ENCODE measurements at regions not wholly inside any gene's neighbourhood (a gene's known extent, or its start where the extent isn't known, plus 50 kb on each side); places are given as distances from the start of the nearest gene placed in this dataset.
A peak's percentile ranks its signal among the peaks of the same experiment; 100 is the strongest.

DNA sequence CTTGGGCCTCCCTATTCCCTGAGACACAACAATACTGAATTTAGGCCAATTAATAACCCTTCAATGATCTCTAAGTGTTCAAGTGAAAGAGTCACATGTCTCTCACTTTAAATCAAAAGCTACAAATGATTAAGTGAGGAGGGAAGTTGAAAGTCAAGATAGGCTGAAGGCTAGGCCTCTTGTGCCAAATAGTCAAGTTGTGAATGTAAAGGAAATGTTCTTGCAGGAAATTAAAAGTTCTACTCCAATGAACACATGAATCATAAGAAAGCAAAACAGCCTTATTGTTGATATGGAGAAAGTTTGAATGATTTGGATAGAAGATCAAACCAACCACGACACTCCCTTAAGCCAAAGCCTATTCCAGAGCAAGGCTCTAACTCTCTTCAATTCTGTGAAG, 286.9 kb downstream of the MEIS1 start:
- DNase-seq: no peak

DNA sequence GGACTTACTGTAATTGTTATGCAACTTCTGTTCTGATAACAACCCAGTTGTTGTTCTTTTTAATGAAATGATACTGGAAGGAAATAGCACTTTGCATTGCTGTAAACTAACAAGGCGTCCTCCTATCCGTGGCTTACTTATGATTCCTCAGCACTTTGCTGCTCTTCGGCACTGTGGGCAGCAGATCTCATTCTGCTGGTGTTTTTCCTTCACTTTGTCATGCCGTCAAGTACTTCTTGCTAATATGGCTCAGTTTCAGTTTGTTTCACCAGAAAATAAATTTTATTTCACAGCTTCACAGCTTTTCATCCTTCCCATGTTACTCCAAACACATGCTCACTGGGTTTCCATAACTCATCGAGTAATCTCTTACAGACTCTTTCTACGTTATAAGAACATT, 289.3 kb downstream of the MEIS1 start:
- DNase-seq: no peak

DNA sequence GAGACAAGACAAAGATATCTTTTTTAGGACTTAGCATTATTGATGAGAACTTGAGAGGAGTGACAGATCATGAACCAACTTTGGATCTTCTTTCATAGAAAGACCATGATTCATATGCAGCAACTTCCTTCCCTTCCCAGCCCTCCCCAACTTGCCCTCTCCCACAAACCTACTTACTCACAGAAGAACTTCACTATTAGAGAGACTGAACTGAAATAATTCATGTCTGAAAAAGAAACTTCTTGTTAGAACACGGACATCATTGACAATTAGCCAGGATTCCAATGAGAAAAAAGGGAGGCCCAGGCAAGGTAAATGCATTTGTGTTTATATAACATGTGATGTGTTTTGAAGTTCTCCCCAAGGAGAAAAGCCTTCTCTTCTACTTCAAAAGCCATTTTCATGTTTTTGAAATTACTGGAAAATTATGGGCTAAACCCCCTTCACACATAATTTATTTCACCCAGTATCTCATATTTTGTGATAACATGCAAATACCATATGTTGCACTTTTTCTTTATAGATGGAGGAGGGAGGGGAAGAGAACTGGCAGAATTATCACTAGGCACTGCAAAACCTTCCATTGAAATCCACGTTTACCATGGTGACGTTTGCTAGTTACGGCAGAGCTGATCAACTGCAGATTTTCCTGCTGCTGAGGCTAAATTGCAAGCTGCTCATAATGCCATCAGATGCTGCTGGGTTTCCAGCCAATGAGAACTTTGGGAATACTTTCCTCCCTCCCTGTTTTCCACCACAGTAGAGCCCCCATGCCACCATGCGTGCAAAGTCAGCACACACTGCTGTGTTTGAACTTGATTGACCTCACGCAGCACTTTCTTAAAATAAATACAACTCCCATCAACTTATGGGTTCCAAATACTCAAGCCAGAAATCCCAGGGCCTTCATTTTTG, 294.7 kb downstream of the MEIS1 start:
- DNase-seq: no peak

DNA sequence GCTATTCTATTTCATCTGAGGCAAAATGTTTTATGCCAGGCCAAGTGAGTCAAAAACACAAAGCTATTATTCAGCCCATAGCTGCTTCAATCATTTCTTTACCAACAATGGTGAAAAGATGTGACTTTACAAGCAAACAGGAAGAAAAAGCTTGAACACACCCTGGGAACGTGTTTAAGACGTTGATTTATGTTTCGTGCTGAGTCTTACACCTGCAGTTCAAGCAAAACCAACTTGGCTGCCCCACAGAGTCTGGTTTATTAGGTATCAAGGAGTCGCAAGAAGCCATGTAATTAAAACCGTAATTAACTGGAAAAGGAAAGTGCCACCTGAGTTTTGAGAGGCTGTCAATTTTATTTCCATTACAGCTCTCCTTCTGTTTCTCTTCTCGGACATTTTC, 295.5 kb downstream of the MEIS1 start:
- no peak for DNase-seq

DNA sequence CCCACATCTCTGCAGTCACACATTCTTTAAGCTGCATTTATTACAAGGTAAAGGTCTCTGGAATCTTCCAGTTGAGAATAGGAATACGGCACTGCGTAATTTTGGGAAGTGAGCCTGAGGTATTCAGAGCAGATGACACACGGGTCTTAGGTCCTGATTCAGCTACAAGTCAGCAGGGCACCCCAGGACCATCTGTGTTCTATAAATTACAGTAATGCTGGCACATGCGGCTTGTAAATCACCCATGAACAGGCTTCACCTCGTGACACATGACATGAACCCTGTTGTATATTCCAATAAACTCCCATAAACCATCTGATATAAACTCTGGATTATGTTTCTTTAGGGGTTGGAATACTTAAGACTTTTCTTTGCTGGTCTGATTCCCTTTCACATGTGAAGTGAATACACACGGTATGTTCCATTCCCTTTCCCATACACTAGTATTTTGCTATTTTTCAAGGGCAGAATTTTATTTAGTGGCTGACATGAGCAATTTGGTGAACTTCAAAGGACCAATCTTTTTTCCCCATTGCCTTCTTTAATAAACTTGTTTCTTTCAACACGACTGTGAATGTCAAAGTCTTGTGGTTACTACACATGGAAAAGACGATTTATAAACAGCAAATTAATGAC, 298.6 kb downstream of the MEIS1 start:
- no peak for DNase-seq

DNA sequence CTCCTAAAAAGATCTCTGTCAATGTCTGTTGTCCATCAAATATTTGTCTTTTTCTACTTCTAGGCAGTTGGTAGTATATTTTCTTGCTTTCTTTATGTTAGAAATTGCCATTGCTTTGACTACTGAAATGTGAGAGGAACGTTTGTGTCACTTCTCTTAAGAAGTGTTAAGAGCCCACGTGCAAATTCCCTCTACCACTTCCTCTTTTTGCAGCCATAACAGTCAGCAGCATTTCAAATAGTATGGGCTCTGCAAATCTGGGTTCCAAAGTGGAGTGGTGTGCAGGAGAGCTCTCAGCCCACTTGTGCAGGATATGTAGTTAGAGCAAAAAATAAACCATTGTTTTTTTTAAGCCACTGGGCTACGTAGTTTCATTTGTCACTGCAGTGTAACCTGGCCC, 314.0 kb downstream of the MEIS1 start:
- peak; percentile 89 for DNase-seq

DNA sequence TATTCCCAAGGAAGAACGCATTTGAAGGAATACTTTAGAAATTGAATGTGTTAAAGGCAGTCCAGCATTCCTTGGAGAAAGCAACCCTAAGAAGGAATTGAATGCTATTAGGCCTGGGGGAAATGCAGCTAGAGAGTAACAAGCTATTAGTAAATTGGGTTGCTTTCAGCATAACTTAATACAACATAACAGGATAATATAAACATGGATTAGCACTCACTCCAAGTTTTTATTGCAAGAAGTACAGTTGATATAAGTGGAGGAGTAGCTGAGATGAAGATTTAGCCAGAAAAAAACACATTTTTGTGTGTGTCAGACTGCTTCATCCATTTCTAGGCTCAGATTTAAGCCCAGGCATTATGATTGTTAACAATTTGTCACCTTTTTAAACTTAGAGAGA, 314.6 kb downstream of the MEIS1 start:
- DNase-seq: no peak

DNA sequence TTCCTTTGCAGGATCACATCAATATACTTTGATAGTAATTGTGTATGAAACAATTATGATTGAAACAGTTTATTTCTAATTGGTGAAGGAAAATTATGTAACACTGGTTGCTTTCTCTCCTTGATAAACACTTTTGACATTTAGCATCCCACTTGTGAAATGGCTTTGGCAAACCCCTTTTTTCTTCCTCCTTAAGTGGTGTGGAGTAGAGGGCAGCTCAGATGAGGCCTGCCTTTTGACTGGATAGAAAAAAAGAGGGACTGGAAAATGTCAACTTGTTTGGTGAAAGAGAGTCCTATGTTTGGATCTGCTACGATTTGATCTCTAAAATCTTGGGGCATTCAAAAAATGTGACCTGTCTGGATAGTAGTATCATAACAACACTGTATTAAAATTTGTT, 318.3 kb downstream of the MEIS1 start:
- DNase-seq: no peak

DNA sequence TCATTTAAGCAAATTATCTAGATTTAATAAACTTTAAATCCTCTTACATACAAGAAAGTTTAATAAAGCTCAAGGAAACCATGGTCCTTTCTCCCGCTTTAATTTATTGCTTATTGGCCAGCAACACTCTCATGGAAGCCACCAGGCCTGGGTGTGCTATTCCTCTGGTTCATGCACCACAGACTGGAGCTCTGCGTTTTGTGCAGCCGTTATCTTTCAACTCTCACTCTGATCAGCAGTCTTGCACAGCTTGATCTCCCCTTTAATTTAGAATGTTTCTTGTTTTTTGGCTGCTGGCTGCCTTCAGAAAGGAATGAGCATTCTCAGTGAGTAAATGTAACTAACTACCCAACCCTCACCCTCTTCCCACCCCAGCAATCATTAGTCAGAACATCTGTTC, 318.7 kb downstream of the MEIS1 start:
- DNase-seq: no peak

DNA sequence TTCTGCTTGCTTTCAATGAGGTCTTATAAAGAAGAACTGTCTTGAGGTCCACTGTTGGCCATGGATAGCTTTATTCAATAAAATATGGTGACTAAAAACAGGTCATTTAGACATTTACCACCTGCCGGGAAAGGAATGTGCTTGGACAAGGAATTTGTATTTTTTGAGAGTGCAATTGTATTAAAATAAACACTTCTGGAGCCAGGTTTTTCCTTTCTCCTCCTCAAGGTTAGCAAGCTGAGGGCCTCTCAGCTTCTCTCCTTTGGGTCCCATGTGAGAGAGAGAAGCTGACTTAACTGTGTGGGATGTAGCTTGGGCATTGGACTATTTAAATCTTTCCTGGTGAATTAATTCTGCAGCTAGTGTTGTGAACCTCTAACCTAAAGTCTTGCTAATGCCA, 321.0 kb downstream of the MEIS1 start:
- DNase-seq: no peak

DNA sequence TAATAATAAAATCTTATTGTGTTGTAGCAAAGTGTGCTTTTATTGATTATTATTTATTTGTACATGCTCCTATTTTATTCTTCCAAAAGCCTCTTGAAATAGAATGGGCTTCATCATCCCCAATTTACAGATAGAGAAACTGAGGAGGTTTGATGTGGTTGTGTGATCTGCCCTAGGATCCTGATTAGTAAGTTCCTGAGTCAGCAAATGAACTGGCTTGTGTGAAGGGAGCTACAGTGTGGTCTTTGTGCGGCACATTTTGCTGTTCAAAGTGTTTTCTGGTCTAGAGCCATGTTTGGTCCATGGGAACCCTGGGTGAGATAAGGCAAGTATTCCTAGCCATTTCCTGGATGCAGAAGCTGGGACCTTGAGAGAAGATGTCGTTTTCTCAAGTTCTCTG, 326.9 kb downstream of the MEIS1 start:
- DNase-seq: no peak

DNA sequence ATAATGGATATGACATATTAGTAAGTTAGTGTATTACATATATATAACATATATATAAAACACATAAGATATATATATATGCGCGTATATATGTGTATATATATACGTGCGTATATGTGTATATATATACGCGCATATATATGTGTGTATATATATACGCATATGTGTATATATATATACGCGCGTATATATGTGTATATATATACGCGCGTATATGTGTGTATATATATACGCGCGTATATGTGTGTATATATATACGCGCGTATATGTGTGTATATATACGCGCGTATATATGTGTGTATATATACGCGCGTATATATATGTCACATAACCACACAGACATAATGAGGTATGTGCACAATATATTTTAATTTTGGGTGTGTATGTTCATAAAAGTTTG, 327.8 kb downstream of the MEIS1 start:
- no peak for DNase-seq

DNA sequence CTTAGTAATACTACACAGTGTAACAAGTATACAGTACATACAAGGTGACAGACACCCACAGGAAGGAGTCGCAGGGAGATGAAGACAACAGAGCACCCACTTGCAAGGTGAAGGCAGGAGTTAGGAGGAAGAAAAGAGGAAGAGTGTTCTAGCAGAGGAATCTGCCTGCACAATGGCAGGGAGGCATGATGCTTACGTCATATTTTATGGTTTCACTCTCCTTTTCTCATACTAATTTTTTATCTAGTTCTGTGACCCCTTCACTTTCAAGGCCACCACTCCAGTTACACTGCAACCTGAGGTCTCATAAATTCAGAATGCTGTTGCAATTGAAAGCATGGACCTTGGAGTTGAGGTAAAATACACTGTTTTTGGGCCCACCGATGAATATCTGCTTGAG, 331.7 kb downstream of the MEIS1 start:
- peak; percentile 13 for DNase-seq

DNA sequence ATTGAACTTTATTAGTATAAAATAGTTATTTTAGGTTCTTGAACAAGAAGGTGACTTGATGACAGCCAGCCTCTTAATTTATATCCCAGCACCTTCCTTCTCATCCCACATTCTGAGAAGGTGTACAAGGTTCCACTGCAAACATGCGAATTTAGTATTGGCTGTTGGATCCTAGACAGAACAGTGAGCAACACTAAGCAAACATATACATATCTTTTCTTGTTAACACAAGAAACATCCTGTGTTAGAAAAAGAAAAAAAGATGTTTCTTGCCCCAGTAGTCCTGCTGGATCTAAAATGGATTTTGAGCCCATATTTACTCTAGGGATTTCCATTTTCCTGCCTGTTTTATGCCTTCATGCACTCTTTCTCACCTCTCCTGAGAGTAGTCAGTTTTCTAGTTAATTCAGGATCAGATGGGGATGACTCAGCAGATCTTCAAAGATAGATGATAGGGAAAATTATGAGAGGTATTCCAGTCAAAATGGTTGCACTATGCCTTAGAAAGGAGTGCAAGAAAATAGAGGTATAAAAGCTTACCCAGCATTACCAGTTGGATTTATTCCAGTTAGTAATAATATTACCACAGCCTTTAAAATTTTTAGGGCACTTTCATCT, 336.5 kb downstream of the MEIS1 start:
- no peak for DNase-seq

DNA sequence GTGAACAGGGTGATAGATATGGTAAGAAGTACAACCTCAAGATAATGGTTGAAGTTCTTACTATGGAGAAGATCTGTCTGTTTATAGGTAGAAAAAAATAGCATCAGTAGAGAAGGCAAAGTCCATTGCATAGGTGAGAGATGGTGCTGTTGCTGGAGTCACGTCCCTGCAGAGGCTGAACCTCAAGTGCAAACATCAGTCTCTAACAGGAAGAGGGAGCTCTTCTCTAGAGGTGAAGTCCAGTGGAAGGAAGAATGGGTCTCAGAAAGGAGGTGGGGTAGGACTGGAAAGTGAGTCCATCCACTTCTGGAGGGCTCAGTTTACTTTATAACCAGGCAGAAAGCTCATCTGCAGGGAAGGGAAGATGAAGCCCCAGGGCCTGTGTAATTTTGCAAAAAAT, 337.7 kb downstream of the MEIS1 start:
- no peak for DNase-seq

DNA sequence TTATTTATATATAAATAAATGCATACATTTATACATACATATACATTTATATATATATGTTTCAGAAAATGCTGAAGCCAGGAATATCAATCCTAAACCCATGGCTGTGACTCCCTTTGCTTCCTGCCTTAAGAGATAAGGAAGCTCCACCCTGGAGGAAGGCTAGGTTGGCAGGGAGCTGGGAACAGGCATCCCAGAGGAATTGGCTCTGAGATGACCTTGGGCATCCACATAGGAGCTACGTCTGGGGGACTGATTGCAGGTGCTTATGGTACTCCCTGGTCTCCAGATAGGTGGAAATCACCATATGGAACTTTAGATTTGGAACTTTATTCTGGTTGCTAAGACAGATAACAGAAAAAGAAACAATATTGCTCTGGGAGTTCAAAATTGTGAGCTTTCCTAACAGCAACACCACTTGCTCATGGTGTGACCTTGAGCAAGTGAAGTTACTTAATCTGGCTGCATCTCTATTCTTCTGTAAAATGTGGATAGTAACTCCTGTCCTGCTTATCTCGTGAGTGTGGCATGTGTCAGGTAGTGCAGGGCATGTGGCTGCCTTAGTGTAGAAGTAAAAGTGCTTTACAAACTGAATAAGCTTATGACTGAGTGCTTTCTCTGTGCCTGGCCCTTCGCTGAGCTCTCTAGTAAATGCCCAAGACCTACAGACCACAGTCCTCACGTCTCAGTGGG, 341.0 kb downstream of the MEIS1 start:
- DNase-seq: no peak

DNA sequence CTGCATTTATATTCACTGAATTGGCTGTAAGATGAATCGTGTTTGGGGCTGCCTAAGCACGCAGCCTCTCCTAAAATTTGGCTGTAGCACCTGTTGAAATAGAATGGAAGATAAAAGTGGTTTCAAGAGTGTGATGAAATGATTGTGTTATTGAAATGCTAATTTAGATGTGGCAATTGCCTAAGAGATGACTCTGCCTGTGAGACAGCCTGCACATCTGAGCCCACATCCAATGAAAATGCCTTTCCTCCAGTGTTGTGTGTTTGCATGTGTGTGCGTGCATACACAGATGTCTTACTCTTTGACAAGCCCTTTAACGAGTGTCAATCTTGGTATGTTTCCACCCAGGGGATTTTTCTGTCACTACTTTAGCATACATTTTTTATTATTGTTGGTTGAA, 346.9 kb downstream of the MEIS1 start:
- no peak for DNase-seq

DNA sequence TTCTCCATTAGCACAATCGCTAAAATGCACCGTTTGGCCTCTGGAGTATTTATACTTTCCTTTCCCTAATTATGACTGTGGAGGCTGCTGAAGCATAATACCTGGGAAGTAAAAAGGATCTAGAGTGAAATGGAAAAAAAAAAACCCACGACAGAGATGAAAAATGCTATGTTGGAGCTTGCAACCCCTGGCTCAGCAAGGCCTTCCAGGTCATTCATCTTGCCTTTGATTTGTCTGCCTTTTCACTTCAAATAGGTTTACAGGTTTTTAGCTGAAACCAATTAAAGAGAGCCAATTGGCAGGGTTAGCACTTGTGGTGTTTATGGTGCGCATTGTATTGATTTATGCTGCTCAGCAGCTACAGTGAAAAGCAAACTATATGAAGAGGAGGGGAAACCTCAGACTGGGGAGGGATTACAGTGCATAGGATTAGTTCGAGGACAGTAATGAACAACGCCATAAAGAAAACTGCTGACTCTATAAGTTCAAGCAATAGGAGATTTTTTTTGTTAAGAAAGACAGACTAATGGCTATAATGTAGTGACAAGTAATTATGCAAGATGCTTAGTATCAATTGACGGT, 347.9 kb downstream of the MEIS1 start:
- no peak for DNase-seq

DNA sequence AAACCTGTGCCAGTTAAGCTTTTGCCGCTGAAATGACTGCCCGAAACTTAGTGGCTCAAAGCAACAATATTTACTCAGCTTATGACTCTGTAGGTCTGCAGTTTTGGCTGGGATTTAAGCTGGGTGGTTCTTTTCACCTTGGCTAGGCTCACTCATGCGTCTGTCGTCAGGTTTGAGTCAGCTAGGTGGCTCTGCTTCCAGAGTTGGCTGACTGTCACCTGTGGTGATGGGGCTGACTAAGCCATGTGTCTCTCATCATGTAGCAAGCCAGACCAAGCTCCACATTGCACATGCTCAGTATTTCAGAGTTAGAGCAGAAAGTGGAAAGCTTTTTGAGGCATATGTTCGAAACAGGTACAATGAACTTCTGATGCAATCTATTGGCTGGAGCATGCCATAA, 354.8 kb downstream of the MEIS1 start:
- DNase-seq: no peak

DNA sequence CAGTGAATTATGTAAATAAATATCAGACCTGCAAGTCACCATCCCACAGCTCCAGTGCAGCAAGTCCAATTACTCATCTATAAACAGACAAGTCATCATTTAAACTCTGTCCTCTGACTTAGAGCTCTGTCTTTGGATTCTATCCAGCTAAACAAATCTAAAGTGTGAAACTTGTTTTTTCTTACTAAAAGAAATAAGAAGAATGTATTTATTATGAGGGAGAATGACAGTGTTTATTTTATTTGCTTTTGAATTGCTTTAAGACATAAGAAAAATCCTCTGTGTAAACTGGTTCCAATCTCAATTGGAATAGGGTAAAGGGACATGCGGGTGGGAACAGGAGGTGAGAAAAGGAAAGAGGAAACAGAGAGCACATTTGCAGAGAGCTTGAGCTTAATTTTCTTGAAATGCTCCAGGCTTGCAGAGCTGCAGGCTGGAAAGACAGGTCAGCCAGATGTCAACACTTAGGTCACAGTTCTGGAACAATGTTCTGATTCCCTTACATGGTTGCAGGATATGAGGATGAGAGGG, 355.8 kb downstream of the MEIS1 start:
- DNase-seq: no peak

DNA sequence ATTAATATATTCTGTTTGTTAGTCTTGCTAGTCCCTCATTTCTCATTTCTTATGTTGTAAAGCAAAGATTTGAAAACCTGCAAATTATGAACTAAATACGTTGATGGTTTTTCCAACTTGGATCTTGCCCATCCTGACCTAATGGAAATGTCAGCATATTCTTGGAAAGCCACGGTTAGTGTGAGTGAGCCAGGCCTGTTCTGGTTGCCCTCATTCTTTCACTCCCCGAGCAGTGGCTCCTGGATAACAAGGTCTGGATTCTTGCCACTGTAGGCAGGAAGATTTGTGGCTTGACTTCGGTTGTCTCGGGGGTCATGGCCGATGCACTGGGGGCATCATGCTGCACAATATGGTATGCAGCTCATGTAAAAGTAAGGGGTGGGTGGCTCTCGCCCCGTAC, 359.1 kb downstream of the MEIS1 start:
- DNase-seq: no peak

DNA sequence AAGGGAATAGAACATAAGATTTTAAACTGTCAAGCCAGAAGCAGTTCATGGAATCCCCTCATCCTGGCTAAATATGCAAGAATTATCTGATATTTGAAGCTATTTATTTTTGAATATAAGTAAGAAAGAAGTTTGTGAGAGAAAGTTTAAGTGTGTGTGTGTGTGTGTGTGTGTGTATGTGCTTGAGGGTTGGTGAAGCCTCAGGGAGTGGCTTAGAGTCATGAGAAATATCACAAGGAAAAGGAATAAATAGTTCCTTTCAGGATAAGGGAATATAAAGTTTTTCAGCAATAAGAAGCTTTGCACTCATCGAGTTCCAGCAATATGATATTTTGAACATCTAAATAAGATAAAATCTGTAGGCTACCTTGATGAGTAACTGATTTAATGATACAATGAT, 359.6 kb downstream of the MEIS1 start:
- no peak for DNase-seq

DNA sequence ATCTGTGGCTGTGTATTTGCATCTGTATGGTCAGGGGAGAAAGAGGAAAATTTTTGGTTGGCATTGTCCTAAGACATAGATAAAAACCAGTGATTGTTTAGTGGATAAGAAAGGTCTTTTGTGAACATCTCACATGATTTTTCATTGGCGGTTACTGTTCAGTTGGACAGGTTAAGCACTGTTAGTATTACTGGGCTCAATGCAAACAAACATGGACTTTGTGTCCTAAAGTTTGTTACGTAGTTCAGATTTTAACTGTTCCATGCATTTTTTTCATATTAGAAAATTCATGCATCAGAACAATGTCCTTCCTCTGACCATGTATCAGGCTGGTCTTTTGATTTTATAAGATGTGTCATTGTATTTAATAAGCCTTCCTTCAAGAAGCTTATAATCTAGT, 368.0 kb downstream of the MEIS1 start:
- no peak for DNase-seq
